Left lung (tissue), 4 donors: ENCODE measurements at regions not wholly inside any gene's neighbourhood (a gene's known extent, or its start where the extent isn't known, plus 50 kb on each side); places are given as distances from the start of the nearest gene placed in this dataset.

Experiments
- ATAC-seq: fragments of 200-7000 bp; cut with Tn5 transposase; one replicate; pipeline ENCODE4 v1.9.1; 2020; ENCODE audit warnings: moderate library complexity
- DNase-seq, 4 donors: peaks; one replicate each; pipeline ENCODE4 v3.0.0-alpha.2; 2013 to 2020
- H3K27ac ChIP-seq, 2 donors: fragments of 200-600 bp; sonication (generic) in 1 of 2; one replicate each; pipeline versions ENCODE4 v1.5.0 to v1.8.0; 2020 to 2021
- H3K27me3 ChIP-seq, 2 donors: fragments of 200-600 bp; sonication (generic) in 1 of 2; one replicate each; pipeline versions ENCODE4 v1.5.0 to v1.8.0; 2020 to 2021
- H3K36me3 ChIP-seq, 2 donors: fragments of 200-600 bp; sonication (generic) in 1 of 2; one replicate each; pipeline versions ENCODE4 v1.5.0 to v1.8.0; 2020 to 2021
- H3K4me1 ChIP-seq, 2 donors: fragments of 200-600 bp; one replicate each; pipeline ENCODE4 v1.8.0; 2021
- H3K4me3 ChIP-seq, 2 donors: fragments of 200-600 bp; sonication (generic) in 1 of 2; one replicate each; pipeline versions ENCODE4 v1.5.0 to v1.8.0; 2020 to 2021; ENCODE audit warnings: mild to moderate bottlenecking in 1 of 2
- H3K9me3 ChIP-seq, 2 donors: fragments of 200-600 bp; sonication (generic) in 1 of 2; one replicate each; pipeline versions ENCODE4 v1.5.0 to v1.8.0; 2020 to 2021
- intact Hi-C, 2 donors: fragments of 100-400 bp; cut with DNase I; formaldehyde crosslinking; loops; one replicate each; pipeline versions ENCODE4 v1.11.2 to v1.14.2; 2022
- TF ChIP-seq, protein P1 (sequence below), 2 donors: fragments of 200-600 bp; sonication (generic) in 1 of 2; IDR thresholded peaks; one replicate each; pipeline versions ENCODE4 v1.5.0 to v1.8.0; 2021; ENCODE audit warnings: antibody characterized with exemption in 2 of 2
- donor health status: DM: no; HTN: yes; CAD: no.
- donor health status: DM: no; HTN: no; CAD: no.

DNA sequence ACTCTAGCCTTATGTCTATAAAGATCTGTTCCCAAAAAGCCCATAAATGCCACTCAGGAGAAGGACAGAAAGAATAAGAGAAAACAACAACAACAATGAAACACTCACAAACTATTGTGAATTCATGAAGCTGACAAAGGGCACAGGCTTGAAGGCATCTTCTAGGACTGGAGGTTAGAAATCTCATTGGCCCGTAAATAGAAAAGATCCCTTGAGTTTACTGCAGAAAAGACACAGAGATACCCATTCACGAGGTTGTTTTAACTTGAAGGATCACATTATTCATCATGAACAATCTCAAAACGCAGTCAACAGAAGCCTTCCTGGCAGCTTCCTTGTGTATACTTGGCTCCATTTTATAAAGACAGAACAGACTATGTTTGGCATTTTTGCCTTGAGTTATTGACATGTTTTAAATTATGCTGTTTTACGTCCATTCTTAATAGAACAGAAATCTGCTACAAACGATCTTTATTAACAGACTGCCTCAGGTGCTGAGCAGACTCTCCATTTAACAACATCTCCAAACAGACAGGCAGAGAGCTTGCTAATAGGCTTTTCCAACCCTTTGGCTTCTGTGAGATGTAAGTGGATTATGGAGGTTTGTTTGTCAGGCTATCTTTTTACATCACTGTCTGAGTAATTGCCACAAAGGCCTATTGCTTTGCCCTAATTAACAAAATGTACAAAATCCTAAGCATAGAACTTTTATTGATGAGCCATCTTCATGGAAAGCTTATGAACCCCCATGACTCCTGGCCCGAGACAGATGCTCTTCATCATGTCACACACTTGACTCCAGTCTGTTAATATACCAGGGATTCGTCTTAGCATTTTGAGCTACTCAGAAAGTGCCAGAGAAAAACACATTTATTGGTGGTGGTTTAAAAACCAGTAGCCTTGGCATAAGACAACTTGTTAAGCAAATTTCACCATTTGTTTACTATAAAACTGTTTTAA, 735.3 kb upstream of the ZNF608 start:
- no peaks in the 10 kb centered on the region for H3K36me3 ChIP-seq
- intact Hi-C loops: no loop called here
- H3K27ac ChIP-seq: no peak overlapping the region
- peaks cover 0 to 5% of the 10 kb centered on the region in 2 donors for H3K4me1 ChIP-seq
- no peaks in the 10 kb centered on the region for H3K27me3 ChIP-seq
- no peak for DNase-seq
- H3K4me3 ChIP-seq: no peak overlapping the region
- TF ChIP-seq, protein P1, sequence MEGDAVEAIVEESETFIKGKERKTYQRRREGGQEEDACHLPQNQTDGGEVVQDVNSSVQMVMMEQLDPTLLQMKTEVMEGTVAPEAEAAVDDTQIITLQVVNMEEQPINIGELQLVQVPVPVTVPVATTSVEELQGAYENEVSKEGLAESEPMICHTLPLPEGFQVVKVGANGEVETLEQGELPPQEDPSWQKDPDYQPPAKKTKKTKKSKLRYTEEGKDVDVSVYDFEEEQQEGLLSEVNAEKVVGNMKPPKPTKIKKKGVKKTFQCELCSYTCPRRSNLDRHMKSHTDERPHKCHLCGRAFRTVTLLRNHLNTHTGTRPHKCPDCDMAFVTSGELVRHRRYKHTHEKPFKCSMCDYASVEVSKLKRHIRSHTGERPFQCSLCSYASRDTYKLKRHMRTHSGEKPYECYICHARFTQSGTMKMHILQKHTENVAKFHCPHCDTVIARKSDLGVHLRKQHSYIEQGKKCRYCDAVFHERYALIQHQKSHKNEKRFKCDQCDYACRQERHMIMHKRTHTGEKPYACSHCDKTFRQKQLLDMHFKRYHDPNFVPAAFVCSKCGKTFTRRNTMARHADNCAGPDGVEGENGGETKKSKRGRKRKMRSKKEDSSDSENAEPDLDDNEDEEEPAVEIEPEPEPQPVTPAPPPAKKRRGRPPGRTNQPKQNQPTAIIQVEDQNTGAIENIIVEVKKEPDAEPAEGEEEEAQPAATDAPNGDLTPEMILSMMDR (IDR thresholded peaks at IDR 0.05): no peak
- no peaks in the 10 kb centered on the region for H3K9me3 ChIP-seq
- ATAC-seq: no peak

DNA sequence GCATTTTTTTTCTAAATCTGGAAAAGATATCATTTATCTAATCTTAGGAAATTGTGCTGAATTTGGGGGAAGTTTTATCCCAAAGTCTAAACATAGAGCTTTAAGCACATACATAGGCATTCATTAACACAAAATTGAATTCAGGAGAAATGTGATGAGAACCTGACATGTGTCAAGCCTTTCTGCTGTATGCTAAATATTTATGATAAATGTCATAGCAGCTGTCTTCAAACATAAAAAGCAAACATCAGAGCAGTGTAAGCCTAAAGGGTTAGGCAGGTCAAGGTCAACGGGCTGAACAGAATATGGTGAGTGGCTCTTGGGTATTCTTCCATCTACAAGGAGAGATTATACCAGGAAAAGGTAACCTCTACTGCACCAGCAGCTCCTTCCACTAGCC, 737.2 kb upstream of the ZNF608 start:
- TF ChIP-seq, protein P1 (IDR thresholded peaks at IDR 0.05): no peak
- intact Hi-C loops: no loop called here
- DNase-seq (no peak), ATAC-seq (no peak)
- Histone ChIP-seq H3K27me3 (no peaks in the 10 kb centered on the region), H3K9me3 (no peaks in the 10 kb centered on the region), H3K4me1 (peaks cover 0 to 5% of the 10 kb centered on the region in 2 donors), H3K27ac (no peak overlapping the region), H3K36me3 (no peaks in the 10 kb centered on the region), H3K4me3 (no peak overlapping the region)

DNA sequence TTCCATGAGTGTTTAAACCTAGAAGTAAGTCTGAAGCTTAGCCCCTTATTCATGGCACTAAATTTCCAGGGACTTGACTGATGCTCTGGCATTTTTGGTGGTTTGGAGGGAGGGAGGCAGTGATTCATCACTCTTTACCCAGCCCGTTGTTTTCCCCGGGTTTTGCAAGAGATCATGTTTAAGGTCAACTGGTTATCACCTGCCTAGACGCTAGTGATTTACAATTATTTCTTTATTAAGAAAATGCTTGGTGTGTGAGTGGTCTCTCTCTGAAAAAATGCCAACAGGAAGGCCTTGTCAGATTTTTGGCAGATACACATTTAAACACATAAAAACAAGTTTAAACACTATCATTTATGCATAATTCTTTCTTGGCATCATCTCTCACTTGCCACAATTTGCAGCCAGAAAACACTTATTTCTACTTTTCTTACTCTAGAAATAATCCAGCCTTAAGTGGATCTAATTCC, 737.9 kb upstream of the ZNF608 start:
- ATAC-seq (peak; percentile 40), DNase-seq (peak in 1 of 4 donors; percentile 29)
- intact Hi-C loops: no loop called here
- Histone ChIP-seq H3K27ac (peak overlapping the region in 1 of 2 donors; percentile 47), H3K27me3 (no peaks in the 10 kb centered on the region), H3K36me3 (no peaks in the 10 kb centered on the region), H3K4me1 (peaks cover 0 to 5% of the 10 kb centered on the region in 2 donors), H3K4me3 (no peak overlapping the region), H3K9me3 (no peaks in the 10 kb centered on the region)
- TF ChIP-seq, protein P1 (IDR thresholded peaks at IDR 0.05): no peak

DNA sequence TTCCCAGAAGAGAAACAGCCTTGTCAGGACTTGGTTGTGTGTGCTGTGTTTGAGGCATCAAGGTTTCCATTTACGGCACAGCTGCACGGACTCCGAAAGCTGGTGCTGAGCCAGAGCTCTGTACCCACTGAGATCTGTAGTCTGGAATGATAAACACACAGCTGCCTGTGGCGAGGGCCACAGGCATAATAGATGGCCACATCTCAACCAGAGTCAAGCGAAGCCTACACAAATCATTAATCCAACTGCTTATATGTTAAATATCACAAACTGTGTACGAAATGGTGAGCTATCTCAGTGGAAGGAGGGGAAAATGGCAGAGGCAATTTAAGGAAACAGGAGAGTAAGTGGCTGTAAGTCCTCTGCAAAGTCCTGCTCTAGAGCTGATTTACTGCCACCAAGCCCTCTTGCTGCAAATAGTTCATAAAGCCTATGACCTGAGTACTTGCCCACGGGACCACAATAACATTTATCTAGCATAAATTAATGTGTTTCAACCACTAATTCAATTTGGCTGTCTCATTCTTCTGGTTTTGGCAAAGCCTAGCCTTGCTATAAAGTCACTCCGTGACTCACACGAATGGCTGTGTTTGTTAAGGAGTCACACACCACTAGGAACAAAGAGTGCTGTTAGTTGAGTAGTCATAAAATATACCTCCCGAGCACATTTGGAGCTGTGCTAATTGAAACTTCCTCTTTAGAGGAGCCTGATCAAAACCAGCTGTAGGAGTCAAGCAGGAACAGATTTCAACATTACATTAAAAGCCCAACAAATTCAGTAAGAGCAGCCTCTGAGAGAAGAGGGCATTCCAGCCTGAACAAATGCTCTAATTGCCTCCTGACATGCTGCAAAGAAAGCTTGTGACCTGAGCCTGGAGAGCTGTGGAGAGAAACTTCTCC, 738.6 kb upstream of the ZNF608 start:
- intact Hi-C loops: no loop called here
- ATAC-seq (peak; percentile 95), DNase-seq (peak in 3 of 4 donors; percentile 43 to 71 (median 61))
- no peaks in the 10 kb centered on the region for H3K36me3 ChIP-seq
- H3K27me3 ChIP-seq: no peaks in the 10 kb centered on the region
- TF ChIP-seq, protein P1 (IDR thresholded peaks at IDR 0.05): no peak
- no peaks in the 10 kb centered on the region for H3K9me3 ChIP-seq
- peaks cover 0 to 5% of the 10 kb centered on the region in 2 donors for H3K4me1 ChIP-seq
- peak overlapping the region; percentile 47 to 70 for H3K27ac ChIP-seq
- no peak overlapping the region for H3K4me3 ChIP-seq
